H1 (cell line): ENCODE measurements at regions not wholly inside any gene's neighbourhood (a gene's known extent, or its start where the extent isn't known, plus 50 kb on each side); places are given as distances from the start of the nearest gene placed in this dataset.

Experiments used
- CTCF ChIP-seq, 3 experiments: IDR thresholded peaks; 1 replicate in 2 of 3; 2 replicates in 1 of 3; pipeline versions ENCODE4 v1.5.1 to v1.6.1; 2011; ENCODE audit warnings: low read length in 3 of 3, mild to moderate bottlenecking in 3 of 3, inconsistent platforms in 2 of 3, low read depth in 1 of 3, moderate library complexity in 1 of 3; ENCODE audit not compliant: insufficient read depth in 1 of 3; ENCODE audit errors: control extremely low read depth in 1 of 3
- EP300 ChIP-seq, 2 experiments: IDR thresholded peaks; 1 replicate in 1 of 2; 2 replicates in 1 of 2; pipeline ENCODE4 v1.6.1; 2011 to 2012; ENCODE audit warnings: low read depth in 2 of 2, low read length in 2 of 2, mild to moderate bottlenecking in 2 of 2, borderline replicate concordance in 1 of 2, inconsistent platforms in 1 of 2, moderate library complexity in 1 of 2
- POLR2AphosphoS5 ChIP-seq: IDR thresholded peaks from 2 replicates; pipeline ENCODE4 v1.6.1; 2011; ENCODE audit warnings: low read depth, low read length
- TEAD4 ChIP-seq: IDR thresholded peaks from 2 replicates; pipeline ENCODE4 v1.6.1; 2012; ENCODE audit warnings: low read depth, low read length, inconsistent platforms, mixed read lengths
- ZNF274 ChIP-seq: IDR thresholded peaks from 2 replicates; pipeline ENCODE4 v1.7.0; 2012; ENCODE audit warnings: low read length, borderline replicate concordance; ENCODE audit errors: extremely low read depth
- TF ChIP-seq, protein P1 (sequence below): IDR thresholded peaks from 2 replicates; pipeline ENCODE4 v1.6.1; 2012; ENCODE audit warnings: inconsistent platforms

GRCh38 chr18:55124078-55124763 lies 165.0 kb upstream of the CCDC68 start:
- TF ChIP-seq ZNF274 (no peak), EP300 (IDR thresholded peaks at IDR 0.05; ENCODE audit: borderline replicate concordance in 1 of 2, low read depth in 2 of 2, low read length in 2 of 2) (no peak), TEAD4 (no peak), CTCF (IDR thresholded peaks at IDR 0.05; ENCODE audit: control extremely low read depth in 1 of 3, insufficient read depth in 1 of 3, low read depth in 1 of 3, low read length in 3 of 3) (no peak), POLR2AphosphoS5 (no peak)
- TF ChIP-seq, protein P1, sequence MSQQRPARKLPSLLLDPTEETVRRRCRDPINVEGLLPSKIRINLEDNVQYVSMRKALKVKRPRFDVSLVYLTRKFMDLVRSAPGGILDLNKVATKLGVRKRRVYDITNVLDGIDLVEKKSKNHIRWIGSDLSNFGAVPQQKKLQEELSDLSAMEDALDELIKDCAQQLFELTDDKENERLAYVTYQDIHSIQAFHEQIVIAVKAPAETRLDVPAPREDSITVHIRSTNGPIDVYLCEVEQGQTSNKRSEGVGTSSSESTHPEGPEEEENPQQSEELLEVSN = no peak
